GM18499 (cell line): ENCODE measurements at regions not wholly inside any gene's neighbourhood (a gene's known extent, or its start where the extent isn't known, plus 50 kb on each side); places are given as distances from the start of the nearest gene placed in this dataset.

Source experiments
- ATAC-seq: cut with Tn5 transposase; IDR thresholded peaks from one replicate; pipeline ENCODE4 v1.9.1; 2021; ENCODE audit warnings: moderate number of reproducible peaks; ENCODE audit not compliant: insufficient read depth, unreplicated experiment

DNA sequence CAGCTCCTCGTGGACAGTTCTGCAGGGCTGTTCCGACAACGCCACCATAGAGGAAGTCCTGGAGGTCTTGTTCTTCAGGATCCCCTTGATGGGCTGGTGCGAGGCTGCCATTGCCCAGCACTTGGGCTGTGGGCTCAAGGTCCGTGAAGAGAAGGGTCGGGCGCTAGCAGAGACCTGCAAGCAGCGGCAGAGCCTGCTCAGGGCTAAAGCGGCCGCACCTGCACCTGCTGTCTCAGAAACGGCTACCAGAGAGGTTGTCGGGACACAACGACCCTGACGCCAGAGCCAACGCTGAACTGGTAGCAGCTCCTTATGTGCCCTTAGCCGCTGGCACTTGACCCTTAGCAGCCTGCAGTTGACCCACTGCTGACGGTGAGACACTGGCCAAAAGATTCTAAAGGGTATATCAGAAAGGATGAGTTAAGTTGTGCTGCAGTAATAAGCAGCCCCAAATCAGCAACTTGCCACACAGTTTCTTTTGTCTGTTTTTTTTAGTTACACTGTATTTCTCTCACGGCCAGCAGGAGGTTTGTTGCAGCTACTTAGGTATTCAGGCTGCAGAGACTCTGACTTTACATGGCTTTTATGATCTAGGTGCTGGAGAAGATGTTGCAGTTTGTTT is 55.5 kb upstream of the ST6GAL2 start:
- no peak for ATAC-seq

DNA sequence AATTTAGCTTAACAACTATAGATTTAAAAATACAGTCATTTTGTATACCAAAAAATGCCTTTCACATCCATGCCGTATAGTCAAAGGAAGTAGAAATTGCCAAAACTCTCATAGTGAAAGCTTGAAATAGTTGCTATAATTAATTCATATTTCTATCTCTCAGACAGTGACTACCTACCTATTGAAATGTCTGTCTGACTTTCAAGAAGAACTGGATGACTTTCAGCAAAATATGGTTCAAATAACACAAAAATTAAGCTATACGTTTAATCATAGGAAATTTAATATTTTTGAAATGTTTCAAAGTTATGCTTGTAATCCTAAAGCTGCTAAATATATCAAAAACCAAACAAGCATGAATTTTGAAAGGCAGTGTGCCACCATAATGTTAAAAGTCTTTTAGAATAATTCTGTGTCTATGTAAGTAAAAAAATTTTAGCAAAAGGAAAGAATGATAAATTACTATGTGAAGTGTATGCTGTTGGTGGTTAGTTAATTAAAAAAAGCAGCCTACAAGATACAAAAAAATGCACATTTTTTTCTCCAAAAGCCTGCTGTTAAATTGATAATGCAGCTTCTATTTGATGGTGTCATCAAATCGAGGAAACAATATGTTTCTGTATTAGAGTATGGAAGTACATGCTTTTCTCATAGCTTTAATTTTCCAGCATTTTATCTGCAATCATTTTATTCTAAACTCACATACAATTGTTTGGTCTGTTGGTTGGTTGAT is 57.7 kb upstream of the ST6GAL2 start:
- no peak for ATAC-seq

DNA sequence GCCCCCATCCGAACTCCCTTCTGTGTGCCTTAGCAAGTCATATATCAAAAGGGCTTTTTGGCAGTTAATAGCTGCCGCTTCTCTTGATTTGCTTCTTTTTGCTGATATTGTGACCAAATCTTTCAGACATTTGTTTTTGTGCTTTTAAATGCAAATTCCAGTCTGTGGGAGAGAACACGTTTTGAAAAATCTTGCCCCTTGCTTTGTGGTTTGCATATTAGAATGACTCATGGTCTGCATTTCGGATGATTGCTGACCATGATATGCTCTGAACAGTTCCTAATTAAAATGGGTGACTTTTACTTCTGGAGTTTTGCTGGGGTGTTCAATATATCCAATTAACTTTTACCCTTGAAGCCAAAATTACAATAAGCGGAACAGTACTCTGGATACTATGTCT is 58.2 kb upstream of the ST6GAL2 start:
- no peak for ATAC-seq

DNA sequence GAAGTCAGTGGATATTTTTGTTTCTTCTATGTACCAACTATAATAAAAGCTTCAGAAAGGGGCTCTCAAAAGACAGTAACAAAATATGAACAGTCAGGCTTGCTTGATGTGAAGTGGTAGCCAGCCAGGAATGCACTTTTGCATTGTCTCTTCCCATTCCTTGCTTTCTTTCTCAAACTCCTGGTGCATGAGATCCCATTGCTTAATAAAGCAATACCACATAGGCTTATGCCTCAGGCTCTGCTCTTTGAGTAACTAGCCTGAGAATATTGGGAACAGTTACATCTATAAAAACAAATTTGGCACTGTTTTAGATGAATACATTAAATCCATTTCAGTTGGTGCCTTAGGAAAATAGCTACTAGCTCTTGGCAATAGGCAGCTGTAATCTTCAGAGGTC is 62.6 kb upstream of the ST6GAL2 start:
- no peak for ATAC-seq

DNA sequence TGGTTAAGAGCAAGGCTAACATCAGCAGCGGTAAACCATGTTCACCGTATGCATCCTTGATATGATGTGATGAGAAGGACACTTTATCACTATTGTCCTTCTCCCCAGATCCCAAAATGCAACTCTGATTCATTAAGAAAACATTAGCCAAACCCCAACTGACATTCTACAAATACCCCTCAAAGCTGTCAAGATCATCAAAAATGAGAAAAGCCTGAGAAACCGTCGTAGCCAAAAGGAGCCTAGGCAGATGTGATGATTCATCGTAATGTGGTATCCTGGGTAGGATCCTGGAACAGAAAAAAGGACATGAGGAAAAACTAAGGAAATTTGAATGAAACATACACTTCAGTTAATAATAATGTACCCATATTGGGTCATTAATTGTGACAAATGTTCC is 67.3 kb upstream of the ST6GAL2 start:
- no peak for ATAC-seq

DNA sequence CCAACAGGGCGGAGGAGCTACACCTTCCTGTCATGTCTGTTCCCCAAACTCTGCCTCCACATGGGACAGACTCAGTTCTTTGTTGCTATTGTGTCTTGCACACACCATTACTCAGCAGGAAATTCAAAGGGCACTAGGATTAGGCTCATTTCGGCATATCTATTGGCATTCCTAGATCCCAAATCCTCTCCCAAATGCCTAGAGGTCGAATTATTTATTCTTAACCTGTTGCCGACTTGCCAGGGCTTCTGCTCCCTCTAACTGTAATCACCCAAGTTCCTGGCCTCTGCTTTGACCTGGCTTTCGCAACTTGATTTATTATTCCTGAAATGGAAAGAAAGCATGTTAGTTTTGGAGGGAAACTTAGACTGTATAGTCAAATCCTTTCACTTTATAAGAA is 67.8 kb upstream of the ST6GAL2 start:
- no peak for ATAC-seq

DNA sequence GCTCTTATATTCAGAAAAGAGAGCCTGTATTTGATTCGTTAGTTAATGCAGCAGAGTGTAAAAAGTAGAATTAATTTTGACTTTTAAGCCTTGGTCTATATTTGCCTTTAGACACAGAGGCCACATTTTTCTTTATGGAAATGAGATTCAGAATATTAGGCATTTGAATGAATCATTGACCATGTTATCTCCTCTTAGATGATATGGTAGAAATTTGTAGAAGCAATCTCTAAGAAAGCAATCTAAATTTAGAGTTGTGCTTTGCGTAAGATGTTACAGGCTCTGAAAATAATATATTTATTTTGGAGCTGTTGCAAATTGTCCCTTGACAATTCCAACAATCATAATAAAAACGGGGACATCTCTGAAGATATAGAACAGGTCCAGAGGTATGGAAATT is 68.3 kb upstream of the ST6GAL2 start:
- ATAC-seq: no peak

DNA sequence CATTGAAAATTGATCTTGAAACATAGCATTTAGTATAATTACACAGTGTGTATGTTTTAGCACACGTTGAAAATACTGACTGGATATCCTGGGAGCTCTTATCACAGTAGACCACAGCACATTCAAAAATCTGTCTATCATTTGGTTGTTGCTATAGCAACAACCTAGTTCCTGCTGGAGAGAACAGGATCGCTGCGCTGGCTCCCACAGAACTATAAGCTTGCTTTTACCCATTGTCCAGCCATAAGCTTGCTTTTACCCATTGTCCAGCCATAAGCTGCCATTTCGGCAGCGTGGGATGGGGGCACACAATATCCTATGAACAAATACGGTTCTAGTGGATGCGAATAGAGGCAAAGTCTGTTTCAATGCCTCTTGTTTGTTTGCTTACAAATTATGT is 70.4 kb upstream of the ST6GAL2 start:
- no peak for ATAC-seq

DNA sequence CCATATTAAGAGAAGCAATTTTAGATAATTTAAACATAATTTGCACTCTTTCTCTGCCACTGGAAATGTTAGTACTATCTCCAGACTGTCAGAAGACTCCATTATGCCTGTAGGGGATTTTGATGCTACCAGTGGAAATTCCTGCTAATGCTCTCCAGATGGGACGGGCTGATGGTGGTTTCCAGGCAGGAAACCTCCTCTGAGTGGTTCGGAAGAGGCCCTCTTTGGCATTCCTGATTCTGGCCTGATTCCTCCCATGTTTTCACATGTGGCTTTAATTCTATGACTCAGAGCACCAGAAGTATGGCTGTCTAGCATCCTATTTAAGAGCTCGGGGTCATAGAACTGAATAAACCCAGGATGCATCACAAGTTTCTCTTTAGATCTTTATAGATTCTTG is 70.9 kb upstream of the ST6GAL2 start:
- no peak for ATAC-seq

DNA sequence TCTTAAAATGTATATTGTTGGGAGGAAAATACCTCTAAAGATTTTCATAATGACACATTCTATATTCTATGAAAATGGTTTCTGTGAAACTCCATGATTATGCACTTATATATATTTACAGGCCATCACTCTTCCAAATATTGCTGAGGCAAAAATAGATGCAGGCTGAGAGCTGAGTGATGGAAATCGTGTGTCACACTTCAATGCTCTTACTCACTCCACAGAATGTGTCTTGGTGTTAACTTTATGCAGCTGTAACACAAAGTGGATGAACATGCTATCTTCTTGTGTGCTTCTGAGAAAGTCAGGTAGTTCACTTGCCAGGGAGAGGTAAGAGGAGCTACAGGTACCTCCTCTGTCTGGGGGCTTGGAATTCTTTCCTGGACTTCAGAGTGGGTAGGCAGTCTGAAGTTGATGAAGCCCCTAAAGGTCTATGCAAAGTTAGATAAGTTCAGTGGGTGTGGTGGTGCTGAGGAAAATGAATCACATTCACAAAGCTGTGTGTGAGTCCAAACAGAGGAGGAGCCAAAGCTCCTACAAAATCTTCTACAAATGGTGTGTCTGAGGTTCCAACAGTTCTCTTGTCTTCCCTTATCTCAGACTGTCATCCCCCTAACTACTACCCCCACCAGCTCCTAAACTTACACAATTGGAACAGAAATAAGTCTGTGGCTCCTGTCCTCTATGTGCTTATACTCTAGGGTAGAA is 74.2 kb upstream of the ST6GAL2 start:
- no peak for ATAC-seq

DNA sequence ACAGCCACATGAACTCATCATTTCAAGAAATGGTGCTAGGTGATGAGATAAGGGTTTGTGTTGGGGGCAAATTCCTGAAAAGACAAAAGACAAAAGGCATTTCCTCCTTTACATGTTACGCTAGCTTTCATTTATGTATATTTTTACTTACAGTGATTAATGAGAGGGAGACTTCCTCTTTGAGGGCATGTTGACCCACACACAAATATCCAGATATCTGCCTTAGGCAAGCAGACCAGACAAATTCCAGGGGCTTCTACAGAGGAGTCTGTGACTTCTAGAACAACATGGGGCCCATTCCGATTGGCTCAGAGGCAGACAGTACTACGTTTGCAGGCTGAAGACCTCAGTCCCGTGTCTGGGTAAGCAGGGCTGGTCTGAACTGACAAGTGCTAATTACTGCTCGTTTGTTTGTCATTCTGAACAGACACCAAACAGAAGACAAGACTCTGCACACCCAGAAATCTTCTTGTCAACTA is 74.8 kb upstream of the ST6GAL2 start:
- no peak for ATAC-seq

DNA sequence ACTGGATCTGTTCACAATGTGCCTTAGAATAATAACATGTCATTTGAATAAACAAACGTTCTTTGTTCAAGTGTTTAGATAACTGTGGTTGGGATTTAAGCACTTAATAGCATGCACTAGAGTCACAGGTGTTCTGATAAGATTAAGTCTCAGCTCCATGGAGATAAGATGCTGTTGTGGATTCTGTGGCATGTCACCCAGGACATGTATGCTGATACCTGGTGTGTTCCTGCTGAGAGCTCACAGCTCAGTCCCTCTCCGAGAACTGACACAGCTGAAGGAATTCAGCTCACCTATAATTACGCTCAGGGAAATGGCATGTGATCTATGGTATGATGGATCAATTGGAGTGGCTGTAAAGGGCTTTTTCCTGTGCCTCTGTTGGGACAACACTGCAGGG is 75.4 kb upstream of the ST6GAL2 start:
- ATAC-seq: no peak

DNA sequence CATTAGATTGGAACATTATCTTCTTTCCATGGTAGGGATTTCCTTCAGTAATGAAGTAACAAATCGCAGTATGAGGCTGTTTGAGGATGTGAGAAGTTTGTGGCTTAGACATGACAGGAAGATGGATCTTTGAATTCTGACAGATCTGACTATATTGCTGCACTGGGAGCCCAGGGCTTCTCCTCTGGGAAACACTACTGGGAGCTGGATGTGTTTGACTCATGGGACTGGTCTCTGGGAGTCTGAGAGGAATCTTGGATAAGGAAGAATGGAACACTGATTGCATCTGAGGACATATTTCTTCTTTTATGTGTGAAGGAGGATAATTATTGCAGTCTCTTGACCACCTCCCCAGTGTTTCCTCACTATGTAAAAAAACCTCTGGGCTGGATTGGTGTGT is 77.2 kb upstream of the ST6GAL2 start:
- ATAC-seq: no peak

DNA sequence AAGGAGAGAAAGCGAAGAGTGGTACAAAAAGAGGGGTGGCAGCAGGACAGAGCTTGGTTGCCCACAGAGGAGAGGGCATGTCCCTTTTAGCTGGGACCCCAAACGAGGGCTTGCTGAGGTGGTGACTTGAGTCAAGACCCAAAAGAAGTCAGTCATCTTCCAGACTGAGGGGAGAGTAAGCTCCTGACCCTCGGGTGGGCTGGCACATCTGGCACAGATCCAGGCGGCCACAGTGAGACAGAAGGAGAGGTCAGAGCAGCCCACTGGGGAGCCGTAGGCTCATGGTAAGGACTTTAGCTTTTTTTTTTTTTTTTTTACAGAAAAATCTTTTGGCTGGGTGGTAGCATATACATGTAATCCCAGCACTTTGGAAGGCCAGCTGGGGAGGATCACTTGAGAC is 77.9 kb upstream of the ST6GAL2 start:
- ATAC-seq: no peak

DNA sequence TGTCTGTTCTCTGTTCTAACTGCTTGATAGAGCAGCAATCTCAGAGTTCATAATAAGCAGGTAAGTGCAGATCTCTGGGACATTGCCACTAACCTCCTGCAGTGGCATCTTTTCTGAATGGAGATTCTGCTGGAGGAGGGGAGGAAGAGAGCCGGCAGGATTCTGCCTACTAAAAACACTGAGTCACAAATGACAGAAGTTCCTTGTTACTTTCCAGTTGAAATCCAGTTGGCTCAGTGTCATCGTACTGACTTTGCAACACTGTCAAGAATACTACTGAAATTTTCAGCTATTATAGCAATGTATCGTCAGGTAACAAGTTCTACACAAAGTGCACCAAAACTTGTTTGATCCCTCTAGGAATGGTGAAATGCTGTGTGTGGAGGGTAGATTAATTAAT is 79.6 kb upstream of the ST6GAL2 start:
- ATAC-seq: no peak

DNA sequence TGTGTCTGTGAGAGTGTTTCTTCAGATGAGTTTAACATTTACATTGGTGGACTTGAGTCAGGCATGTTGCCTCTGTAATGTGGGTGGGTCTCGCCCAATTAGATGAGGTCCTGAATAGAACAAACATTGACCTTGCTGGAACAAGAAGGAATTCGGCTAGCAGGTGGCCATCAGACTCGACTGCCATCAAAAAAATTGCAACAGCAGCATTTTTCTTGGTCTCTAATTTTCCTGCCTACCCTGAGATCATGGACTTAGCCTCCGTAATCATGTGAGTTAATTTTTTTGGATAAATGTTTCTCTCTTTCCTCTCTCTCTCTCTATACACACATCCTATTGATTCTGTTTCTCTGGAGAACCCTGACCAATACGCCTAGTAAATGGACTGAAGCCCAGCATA is 83.8 kb upstream of the ST6GAL2 start:
- no peak for ATAC-seq

DNA sequence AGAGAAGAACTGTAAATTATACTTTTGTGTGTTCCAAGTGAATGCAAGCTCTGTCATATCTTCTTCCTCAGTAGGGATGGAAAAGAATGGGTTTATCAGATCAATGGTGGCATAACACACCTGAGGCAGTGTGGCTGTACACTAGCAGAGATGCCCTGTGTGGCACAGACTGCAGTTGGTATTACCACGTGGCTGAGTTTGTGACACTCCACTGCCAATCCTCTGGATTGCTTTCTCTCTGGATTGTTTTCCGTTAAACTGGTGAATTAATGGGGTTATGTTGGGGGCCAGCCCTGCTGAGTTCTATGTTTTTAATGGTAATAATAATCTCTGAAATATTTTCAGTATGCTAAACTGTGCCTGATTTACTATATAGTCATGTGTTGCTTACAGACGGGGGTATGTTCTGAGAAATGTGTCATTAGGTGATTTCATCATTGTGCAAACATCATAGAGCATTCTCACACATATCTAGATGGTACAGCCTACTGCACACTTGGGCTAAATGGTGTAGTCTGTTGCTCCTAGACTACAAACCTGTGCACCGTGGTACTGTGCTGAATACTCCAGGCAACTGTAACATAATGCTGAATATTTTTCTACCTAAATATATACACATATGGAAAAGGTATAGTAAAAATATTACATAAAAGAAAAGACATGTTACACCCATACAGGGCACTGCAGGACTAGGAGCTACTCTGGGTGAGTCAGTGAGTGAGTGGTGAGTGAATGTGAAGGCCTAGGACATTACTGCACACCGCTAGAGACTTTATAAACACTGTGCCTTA is 84.7 kb upstream of the ST6GAL2 start:
- ATAC-seq: no peak

DNA sequence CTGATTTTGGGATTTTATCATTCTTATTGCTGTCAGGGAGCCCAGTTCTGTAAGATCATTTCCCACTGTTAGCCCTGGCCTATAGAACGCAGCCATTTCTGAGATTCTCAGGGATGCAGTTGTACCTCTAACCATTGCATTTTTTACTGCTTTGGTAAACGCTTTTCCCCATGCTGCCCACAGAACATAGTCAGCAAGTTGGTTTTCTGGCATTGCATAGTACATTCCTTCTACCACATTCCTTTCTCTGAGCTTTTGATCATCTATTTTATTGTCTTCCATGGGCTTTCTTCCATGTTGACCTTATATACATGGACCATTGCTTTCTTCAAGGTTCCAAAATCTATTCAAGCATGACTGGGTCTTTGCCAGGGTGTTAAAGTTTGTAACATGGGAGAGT is 86.8 kb upstream of the ST6GAL2 start:
- ATAC-seq: no peak

DNA sequence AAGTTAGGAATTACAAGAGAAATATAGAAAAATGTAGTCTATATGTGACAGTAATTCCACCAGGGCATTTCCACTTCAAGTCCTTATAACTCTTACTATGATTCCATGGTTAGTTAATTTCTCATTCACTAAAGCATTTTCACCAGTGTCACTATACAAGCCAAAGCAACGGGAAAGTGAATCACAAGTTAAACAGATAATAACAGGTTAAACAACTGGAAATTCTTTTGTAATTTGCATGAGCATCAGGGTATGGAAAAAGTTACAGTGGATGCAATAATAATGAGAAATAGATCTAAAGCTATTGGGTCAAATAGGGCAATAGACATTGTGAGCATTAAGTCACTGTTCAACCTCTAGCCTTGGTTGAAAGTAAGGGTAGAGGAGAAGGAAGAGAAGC is 88.9 kb upstream of the ST6GAL2 start:
- no peak for ATAC-seq

DNA sequence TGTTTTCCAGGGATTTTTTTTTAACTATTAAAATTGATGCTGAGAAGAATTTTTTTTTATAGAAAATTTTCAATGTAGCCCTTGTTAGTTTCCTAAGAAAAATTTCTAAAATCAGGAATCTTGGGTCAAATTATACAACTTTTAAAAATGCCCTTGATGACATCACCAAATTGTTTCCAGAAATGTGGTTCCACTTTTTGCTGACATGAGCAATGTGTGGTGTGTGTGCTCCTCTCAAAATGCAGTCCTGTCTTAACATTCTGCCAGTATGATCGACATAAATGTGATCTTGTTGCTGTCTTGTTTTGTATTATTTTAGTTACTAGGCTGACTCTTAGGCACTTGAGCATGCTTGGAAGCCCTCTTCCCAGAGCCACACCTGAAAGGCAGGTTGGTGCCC is 89.7 kb upstream of the ST6GAL2 start:
- ATAC-seq: no peak

DNA sequence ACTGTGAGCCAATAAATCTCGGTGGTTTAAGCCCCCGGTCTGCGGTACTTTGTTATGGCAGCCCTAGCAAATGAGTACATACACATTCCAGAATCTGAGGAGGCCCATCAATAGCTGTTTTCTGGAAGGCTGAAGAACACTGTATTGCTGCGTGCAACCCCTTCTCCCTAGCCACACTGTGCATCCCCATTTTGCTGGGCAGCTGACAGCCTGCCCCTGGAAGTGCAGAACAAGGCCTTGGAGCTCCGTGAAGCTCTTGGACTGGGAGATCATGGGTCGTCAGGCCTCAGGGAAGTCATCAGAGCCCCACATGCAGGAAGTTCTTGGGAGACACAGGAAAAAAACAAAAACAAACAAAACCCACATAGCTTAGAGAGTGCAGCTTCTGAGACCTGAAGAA is 90.6 kb upstream of the ST6GAL2 start:
- ATAC-seq: no peak
